ENCODE measurements at regions not wholly inside any gene's neighbourhood (a gene's known extent, or its start where the extent isn't known, plus 50 kb on each side); places are given as distances from the start of the nearest gene placed in this dataset.

DNA sequence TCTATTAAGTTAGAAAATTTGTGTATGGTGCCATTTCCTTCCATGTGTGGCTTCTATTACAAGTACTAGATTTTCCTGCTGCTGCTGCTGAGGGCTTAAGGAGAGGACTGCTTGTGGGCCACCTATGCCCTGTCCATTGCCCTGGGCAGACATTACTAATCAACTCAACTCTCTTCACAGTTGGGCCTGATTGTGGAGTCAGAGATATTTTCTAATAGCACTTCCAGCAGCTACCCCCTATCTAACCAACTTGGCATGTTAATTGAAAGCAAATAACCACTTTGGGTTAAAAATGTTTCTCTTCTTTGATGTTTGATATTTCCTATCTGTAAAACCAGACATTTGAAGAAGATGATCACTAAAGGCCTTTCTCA lies 242.0 kb downstream of the EDEM1 start:
- Histone ChIP-seq H3K9me3 (no peaks in the 10 kb centered on the region), H3K4me3 (no peak overlapping the region), H3K4me1 (no peaks in the 10 kb centered on the region), H3K27me3 (no peaks in the 10 kb centered on the region), H3K27ac (no peak overlapping the region), H3K36me3 (no peaks in the 10 kb centered on the region)
- intact Hi-C loops (cut with DNase I; ENCODE audit: low total_unique reads) = no loop called here
- TF ChIP-seq POLR2A (IDR thresholded peaks at IDR 0.05) (no peak), POLR2AphosphoS5 (IDR thresholded peaks at IDR 0.05) (no peak)
- TF ChIP-seq, protein P1, sequence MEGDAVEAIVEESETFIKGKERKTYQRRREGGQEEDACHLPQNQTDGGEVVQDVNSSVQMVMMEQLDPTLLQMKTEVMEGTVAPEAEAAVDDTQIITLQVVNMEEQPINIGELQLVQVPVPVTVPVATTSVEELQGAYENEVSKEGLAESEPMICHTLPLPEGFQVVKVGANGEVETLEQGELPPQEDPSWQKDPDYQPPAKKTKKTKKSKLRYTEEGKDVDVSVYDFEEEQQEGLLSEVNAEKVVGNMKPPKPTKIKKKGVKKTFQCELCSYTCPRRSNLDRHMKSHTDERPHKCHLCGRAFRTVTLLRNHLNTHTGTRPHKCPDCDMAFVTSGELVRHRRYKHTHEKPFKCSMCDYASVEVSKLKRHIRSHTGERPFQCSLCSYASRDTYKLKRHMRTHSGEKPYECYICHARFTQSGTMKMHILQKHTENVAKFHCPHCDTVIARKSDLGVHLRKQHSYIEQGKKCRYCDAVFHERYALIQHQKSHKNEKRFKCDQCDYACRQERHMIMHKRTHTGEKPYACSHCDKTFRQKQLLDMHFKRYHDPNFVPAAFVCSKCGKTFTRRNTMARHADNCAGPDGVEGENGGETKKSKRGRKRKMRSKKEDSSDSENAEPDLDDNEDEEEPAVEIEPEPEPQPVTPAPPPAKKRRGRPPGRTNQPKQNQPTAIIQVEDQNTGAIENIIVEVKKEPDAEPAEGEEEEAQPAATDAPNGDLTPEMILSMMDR (IDR thresholded peaks at IDR 0.05) = no peak
- DNase-seq (ENCODE audit: low spot score in 2 of 2) = no peak

- H3K4me1 ChIP-seq = no peaks in the 10 kb centered on the region
- intact Hi-C loops (cut with DNase I; ENCODE audit: low total_unique reads) = no loop called here
- DNase-seq (ENCODE audit: low spot score in 2 of 2) = no peak
- no peaks in the 10 kb centered on the region for H3K27me3 ChIP-seq
- H3K36me3 ChIP-seq = no peaks in the 10 kb centered on the region
- H3K4me3 ChIP-seq = no peak overlapping the region
- TF ChIP-seq POLR2AphosphoS5 (IDR thresholded peaks at IDR 0.05) (no peak), POLR2A (IDR thresholded peaks at IDR 0.05) (no peak)
- TF ChIP-seq, protein P1 (IDR thresholded peaks at IDR 0.05) = no peak
- H3K9me3 ChIP-seq = no peaks in the 10 kb centered on the region
- H3K27ac ChIP-seq = no peak overlapping the region
Observed at GRCh38 chr3:5430701-5431100, 243.2 kb downstream of the EDEM1 start.

DNA sequence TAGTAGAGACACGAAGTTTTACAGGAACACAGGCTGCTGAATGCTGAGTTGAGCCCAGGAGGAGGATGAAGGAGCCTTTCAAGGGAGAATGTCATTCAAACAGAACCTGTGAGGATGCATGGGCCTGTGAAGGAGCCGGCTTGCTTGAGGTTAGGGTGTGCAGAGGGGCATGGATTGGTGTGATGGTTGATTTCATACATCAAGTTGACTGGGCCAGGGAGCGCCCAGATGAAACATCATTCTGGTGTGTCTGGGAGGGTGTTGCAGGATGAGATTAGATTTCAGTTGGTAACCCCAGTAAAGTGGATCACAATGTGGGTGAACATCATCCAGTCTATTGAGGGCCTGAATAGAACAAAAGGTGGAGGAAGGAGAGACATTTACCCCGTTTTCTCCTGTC lies 243.6 kb downstream of the EDEM1 start:
- intact Hi-C loops (cut with DNase I; ENCODE audit: low total_unique reads) = no loop called here
- Histone ChIP-seq H3K4me3 (no peak overlapping the region), H3K4me1 (no peaks in the 10 kb centered on the region), H3K27me3 (no peaks in the 10 kb centered on the region), H3K36me3 (no peaks in the 10 kb centered on the region), H3K27ac (no peak overlapping the region), H3K9me3 (no peaks in the 10 kb centered on the region)
- no peak for TF ChIP-seq POLR2AphosphoS5 (IDR thresholded peaks at IDR 0.05)
- TF ChIP-seq, protein P1 (IDR thresholded peaks at IDR 0.05) = no peak
- TF ChIP-seq POLR2A (IDR thresholded peaks at IDR 0.05) = no peak
- DNase-seq (ENCODE audit: low spot score in 2 of 2) = no peak

GRCh38 chr3:5431811-5432378 lies 244.4 kb downstream of the EDEM1 start:
- DNase-seq (ENCODE audit: low spot score in 2 of 2) = no peak
- Histone ChIP-seq H3K27ac (no peak overlapping the region), H3K4me1 (no peaks in the 10 kb centered on the region), H3K27me3 (no peaks in the 10 kb centered on the region), H3K4me3 (no peak overlapping the region), H3K36me3 (no peaks in the 10 kb centered on the region), H3K9me3 (no peaks in the 10 kb centered on the region)
- intact Hi-C loops (cut with DNase I; ENCODE audit: low total_unique reads) = no loop called here
- TF ChIP-seq POLR2AphosphoS5 (IDR thresholded peaks at IDR 0.05) (no peak), POLR2A (IDR thresholded peaks at IDR 0.05) (no peak)
- TF ChIP-seq, protein P1 (IDR thresholded peaks at IDR 0.05) = no peak

- intact Hi-C loops (cut with DNase I; ENCODE audit: low total_unique reads) = no loop called here
Observed at GRCh38 chr3:5437296-5437782, 249.8 kb downstream of the EDEM1 start.

More at GRCh38 chr3:5437296-5437782, 249.8 kb downstream of the EDEM1 start:
- no peaks in the 10 kb centered on the region for H3K36me3 ChIP-seq
- H3K4me1 ChIP-seq = no peaks in the 10 kb centered on the region
- no peak overlapping the region for H3K4me3 ChIP-seq
- TF ChIP-seq POLR2AphosphoS5 (IDR thresholded peaks at IDR 0.05) (no peak), POLR2A (IDR thresholded peaks at IDR 0.05) (no peak)
- TF ChIP-seq, protein P1 (IDR thresholded peaks at IDR 0.05) = no peak
- H3K9me3 ChIP-seq = peaks cover 0 to 2% of the 10 kb centered on the region in 2 donors
- H3K27me3 ChIP-seq = no peaks in the 10 kb centered on the region
- H3K27ac ChIP-seq = no peak overlapping the region
- DNase-seq (ENCODE audit: low spot score in 2 of 2) = no peak
